Activated CD4-positive, alpha-beta T cell treated with anti-CD3 and anti-CD28 coated beads, Interleukin-2, amount 50 U/mL, for 4 hours (primary cell): ENCODE measurements at regions not wholly inside any gene's neighbourhood (a gene's known extent, or its start where the extent isn't known, plus 50 kb on each side); places are given as distances from the start of the nearest gene placed in this dataset.
"Not testable (repeated sequence)": the region's sequence is repeated elsewhere in the genome, so short reads cannot be mapped to it uniquely, and the experiment has no call there.

ENCODE experiments used
- DNase-seq, 2 experiments: peaks; one replicate each; pipeline ENCODE4 v3.0.0-alpha.2; 2020

DNA sequence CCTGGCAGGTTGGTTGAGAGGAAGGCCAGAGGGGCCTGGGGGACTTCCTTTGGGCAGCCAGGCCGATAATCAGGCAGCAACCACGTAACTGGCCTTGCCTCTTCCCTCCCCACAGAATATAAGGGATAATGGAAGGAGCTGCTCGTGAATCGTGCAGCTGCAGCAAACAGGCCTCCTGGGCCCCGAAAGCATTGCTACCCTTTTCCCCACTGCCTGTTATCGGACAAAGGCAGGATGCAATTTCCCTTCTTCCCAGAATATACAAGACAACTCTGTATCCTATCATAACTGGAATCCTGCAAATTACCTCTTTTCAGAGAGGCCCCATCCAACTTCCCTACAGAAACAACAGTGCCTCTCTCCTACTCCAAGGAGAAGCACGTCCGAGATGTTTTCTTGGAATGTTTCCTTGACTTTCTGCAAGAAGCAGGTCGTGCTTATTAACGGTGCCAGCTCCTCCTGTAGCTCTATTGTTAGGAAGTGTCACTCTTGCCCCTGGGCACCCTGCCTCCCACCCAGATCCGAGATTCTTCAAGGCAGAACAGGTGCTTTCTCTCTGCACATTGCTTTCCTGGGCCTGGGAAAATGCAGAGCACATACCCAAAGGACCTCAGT, 106.0 kb upstream of the TIAM1 start:
- DNase-seq: no peak

DNA sequence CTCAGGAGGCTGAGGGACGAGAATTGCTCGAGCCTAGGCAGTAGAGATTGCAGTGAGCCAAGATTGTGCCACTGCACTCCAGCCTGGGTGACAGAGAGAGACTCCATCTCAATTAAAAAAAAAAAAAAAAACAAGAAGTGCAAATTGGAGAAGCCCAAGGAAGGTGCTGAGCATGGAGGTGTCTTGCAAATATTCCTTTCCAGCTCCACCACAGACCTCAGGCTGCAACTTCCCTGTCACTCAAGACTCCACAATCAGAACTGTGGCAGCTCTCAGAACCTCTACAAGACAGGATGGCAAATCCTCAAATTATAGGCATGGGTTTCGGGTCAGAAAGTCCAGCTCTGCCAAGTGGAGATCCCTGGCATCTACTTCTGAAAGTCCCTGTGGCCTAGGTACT, 104.4 kb upstream of the TIAM1 start:
- no peak for DNase-seq

DNA sequence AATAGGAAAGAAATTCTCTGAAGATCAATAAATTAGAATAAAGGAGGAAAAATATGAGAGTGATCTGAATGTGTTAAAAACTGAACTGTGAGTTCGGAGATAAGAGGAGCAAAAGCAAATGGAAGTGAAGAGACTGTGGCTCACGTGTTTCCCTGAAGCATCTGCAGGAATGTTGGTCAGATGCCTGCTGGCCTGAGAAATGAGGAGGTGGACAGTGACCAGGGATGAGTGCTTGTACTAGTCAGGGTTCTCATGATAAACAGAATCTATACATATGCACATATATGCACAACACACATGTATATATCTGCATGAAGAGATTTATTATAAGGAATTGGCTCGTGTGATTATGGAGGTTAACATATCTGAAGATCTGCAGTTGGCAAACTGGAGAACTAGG, 103.4 kb upstream of the TIAM1 start:
- no peak for DNase-seq

DNA sequence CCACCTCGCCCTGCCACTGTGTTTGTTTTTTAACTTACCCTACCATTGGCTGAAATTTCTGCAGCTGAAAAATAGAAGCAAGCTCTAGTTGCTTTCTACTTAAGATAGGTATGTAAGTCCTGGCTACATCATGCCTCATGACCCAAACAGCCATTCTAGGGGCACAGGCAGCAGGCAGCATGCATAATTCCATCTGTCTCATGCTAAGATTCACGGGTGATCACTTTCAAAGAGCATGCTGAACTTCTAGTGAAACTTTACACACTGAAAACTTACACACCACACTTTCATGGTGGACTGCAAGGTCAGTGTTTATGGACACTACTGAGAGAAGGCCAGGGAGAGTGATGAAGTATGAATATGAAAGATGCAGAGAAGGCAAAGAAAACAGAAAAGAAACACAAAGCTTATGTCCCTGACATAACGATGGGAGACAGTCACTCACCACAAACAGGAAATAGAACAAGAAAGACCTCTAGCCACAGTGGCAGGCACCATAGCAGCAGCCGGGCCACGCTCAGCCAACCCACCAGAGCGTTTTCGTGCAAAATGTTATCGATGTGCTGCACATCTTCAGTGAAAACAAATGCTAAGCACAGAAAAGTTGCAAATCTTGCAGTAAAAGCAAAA, 102.3 kb upstream of the TIAM1 start:
- peak; percentile 6 to 21 for DNase-seq

DNA sequence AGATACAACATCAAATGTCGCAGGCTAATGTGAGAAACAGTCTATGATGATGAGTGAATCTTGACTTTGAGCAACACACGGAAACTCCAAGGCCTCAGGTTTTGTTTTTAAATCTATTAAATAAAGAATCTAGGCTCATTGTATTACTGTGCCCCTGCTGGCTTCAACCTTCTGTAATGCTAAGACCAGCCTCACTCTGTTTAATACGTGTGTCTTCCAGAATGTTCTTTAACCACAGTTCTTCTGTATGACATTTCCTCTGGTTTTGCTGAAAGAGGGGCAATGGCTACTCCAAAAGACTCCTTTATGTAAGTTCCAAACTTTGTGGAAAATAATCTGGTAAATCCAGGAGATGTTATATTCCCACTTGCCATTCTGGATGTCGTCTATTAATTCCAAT, 101.1 kb upstream of the TIAM1 start:
- no peak for DNase-seq

DNA sequence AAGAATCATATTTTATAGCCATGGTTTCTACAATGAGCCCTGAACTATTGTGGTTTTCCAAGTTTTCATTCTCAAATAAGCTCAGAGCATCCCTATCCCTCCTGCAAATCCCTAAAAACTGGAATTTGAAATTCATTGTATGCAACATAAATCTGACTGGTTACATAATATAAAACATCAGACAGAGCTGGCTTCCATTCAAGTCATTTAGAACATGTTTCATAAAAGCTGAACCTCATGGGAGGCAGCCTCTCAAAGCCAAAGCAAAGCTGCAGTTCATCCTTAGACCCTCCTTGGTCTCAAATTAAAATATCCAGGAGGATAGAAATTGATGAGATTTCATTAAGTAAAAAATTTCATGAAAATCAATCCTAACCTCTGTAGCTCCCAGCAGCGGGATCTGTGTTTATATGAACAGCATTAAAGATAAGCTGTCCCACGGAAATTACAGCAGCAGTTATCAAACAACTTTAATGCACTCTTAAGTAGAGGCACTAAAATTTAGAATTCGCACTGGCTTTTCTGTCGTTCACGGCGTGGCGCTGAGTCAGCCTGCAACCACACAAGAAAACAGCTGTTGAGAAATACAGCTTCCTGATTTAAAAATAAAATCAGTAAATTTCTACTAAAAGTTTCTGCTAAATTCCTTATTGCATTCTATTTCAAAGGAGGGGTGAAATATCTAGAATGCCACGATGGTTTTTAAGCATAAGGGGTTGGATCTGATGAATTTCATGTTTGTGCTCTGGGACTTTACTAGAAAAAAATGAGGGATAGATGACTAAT, 99.9 kb upstream of the TIAM1 start:
- no peak for DNase-seq

DNA sequence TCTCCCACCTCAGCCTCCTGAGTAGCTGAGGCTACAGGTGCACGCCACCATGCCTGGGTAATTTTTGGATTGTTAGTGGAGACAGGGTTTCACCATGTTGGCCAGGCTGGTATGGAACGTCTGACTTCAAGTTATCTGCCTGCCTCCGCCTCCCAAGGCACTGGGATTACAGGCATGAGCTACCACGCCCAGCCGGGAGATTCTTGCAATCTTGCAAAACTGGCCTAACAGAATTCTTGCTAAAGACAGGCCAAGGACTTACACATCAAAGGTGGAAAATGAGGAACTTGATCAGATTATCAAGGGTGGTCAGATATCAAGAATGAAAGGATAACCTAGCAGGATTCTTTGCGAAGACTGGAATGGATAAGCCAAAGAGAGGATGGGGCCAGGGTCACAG, 98.3 kb upstream of the TIAM1 start:
- DNase-seq: no peak

DNA sequence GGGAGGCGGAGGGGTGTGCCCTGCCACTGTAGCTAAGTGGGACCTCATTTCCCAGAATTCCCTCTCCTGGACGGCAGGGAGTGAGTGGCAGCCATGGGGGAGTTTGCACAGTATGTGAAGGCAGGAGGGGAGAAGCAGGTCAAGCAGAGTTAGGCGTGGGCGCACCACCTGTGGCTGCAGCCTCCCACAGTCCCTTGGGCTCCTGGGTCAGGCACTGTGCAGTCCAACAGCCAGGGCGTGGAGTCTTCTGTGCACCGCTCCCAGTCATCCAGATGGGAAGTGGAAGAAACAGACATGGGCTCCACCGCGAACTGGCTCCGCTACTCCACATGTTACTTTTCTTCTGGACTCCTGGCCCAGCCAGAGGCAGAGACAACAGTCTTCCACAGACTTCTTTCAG, 85.4 kb upstream of the TIAM1 start:
- DNase-seq: no peak

DNA sequence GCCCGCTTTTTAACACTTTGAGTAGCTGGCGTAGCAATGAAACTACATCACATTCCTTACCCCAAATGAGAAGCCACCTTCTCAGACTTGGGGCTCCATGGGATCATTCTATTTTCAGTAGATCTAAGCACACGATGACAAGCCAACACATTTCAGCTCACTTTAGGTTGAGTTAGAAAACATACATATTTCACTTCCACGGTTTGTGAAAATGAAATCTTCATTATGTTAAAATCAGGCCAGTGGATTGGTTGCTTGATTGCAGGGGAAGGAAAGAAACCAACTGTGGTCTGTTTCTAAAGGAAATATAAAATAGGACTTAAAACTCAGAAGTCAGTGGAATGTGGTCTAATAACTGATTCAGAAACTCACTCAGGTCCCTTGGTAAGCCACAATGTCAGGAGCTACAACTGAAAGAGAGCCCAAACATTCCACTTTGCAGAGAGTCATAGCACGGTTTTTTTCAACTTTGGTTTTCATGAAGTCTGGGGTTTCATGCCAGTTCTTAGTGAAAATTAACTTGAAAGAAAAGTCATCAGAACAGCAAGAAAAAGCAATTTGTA, 82.3 kb upstream of the TIAM1 start:
- DNase-seq: no peak

DNA sequence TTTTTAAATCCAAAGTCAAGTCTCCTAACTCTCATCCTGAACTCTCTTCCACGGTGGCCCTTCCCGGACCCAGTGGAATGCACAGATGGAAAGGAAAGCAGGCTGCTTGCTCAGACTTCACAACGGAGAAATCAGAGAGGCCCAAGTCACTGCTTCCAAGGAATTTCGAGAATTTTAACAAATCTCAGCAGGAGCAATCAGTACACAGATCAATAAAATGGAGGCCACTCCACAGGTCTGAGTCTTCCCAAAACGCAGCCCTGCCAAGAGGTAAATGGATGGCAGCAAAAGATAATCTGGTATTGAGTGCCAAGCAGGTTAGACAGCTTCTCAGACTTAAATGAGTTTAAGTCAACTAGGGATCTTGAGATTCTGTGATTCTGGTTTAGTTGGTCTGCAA, 81.1 kb upstream of the TIAM1 start:
- DNase-seq: no peak

DNA sequence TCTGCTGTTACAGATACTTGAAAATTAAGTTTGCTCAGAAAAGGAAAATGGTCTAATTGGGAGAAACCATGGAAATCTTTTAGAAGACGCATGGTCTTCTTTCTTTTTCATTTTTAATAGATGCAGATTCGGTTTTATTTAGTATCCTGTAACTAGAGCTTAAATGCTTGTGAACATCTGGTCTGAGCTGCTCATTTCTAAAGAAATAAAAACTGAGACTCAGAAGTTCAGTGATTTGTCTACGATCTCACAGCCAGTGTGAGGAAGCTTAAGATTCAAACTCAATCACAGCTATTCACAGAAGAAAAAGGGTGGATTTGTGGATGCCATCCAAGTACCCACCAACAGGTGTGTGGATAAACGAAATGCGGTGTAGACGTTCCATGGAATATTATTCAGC, 80.0 kb upstream of the TIAM1 start:
- no peak for DNase-seq

DNA sequence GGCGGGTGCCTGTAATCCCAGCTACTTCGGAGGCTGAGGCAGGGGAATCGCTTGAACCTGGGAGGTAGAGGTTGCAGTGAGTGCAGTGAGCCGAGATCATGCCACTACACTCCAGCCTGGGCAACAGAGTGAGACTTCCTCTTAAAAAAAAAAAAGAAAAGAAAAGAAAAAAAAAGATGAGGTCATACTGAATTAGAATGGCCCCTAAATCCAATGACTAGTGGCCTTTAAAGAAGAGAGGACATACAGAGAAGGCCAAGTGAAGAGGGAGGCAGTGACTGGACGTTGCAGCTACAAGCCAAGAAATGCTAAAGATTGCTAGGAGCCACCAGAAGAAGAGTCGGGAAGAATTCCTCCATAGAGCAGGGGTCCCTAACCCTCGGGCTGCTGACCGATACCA, 76.9 kb upstream of the TIAM1 start:
- no peak for DNase-seq

DNA sequence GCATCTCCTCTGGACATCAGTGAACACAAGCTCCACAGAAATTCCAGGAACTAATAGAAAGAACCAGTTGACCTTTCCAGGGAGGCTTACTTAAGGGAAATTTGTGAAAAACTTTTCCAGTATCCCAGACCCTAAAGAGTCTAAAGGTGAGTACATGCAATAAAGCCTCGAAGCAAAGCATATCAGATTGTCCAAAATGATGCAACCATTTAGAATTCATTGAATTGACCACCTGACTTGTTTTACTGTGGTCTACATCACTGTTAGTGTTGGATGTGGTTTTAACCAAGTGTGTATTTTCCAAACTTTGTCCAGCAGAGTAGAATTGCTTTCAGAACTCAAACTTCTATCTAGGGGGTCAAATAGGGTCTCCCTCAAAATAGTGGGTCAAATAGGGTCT, 76.3 kb upstream of the TIAM1 start:
- no peak for DNase-seq

DNA sequence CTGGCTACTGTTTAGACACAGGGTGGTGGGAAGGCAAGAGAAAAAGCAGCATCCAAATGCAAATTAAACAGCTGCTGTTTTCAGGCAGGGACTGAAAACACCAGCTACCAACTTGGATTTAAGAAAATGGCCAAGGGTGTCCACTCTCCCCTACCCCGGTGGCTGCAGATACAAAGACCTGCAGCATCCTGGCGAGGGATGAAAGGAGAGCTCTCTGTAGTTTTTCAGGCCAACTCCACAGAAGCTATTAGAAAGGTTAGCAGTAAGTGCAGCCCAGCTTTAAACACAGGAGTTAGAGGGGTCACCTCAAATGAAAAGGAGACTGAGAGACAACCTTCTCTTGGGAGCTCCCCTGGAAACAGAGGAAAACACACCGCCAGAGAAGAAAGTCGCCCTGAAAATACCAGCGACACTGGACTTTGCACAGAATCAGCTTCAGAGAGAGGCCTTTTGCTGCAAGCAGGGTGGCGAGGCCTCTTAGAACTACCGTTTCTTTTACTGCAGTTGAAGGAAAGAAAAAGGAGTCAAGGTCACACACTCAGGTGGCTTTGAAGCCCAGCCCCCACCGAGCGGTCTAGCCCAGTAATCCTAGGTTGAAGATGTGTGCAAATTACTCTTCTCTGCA, 74.4 kb upstream of the TIAM1 start:
- DNase-seq: no peak

DNA sequence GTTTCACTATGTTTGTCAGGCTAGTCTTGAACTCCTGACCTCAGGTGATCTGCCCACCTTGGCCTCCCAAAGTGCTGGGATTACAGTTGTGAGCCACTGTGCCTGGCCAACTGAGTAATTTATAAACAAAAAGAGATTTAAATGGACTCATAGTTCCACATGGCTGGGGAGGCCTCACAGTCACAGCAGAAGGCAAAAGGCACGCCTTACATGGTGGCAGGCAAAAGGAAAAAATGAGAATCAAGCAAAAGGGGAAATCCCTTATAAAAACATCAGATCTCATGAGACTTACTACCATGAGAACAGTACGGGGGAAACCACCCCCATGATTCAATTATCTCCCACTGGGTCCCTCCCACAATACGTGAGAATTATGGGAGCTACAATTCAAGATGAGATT, 73.2 kb upstream of the TIAM1 start:
- not testable (repeated sequence) for DNase-seq

DNA sequence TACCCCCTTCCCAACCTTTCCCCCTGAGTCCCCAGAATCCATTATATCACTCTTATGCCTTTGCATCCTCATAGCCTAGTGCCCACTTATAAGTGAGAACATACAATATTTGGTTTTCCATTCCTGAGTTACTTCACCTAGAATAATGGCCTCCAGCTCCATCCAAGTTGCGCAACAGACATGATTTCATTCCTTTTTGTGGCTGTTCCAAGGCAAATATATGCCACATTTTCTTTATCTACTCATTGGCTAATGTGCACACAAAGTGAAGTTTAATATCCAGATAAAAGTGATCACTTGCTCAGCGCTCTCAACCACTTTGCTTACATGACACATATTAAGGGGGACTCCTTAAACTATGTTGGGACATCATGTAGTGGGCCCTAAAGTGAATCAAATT, 72.4 kb upstream of the TIAM1 start:
- DNase-seq: no peak

DNA sequence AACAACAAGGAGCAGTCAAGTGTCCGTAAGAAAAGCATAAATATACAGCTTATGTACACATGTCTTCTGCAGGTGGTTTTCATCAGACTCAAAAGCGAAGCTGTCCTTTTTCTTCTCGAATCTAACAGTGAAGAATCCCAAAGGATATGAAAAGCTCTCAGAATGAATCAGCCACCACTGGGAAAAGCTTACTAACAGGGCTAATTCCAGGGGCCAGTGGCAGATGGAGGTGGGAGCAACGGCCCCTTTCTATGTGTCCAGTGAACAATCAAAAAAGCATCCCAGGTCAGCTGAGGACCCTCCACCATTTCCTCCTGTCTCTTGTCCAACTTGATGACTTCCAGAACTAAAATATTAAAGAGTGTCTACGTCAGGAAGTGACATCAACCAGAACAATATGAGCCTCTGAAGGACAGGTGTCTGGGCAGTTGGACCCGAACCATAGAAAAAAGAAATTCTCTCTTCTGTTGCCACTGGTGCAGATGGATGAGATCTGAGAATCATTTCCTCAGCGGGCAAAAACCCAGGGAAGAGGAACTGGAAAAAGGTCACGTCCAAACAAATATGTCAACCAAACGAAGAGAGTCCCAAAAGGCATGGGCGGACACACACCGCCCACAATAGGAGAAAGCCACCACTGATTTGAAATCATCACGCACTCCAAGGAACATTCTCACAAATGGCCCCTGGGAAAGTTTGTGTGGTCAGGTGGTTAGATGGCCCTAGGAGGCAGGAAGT, 70.4 kb upstream of the TIAM1 start:
- DNase-seq: no peak

DNA sequence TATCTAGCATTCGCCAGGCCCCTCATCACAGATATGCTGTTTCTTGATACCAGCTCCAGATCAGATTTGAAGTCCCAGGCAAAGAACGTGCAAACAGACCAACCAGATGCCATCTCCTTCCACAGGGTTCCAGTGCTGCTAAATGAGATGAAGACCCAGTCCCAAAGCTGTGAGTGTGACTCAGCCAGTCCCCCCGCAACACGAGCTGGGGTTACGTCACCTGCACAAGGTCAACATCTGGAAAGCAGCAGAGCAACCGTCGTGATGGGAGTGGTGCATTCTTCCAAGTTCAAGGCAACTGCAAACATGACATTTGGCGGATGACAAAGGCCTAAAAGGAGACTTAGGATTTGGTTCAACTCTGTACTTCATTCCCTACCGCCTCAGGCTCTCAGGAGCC, 69.6 kb upstream of the TIAM1 start:
- no peak for DNase-seq

DNA sequence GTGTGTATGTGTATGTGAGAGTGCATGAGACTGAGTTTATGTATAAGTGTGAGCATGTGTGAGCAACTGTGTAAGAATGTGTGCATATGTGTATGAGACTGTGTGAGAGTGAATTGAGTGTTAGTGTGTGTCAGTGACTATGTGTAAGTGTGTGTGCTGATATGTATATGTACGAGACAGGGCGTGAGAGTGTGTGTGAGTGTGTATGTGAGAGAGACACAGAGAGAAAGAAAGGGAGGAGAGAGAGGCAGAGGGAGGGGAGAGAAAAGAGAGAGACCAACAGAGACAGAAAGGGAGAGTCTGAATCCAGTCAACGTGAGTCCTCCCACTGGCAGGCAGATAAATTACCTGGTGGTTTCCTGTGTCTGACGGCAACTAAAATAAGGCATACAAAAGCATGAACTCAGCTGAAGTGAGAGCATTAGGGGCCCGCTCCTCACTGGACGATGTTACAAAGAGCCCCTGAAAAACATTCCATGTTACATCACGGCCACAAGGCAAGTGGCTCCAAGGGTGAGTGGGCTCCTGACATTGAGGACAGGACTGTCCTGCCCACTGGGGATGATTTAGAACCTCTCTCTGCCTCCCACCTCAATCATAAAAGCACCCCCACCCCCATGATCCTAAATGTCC, 66.6 kb upstream of the TIAM1 start:
- DNase-seq: peak in 1 of 2 experiments; percentile 10

DNA sequence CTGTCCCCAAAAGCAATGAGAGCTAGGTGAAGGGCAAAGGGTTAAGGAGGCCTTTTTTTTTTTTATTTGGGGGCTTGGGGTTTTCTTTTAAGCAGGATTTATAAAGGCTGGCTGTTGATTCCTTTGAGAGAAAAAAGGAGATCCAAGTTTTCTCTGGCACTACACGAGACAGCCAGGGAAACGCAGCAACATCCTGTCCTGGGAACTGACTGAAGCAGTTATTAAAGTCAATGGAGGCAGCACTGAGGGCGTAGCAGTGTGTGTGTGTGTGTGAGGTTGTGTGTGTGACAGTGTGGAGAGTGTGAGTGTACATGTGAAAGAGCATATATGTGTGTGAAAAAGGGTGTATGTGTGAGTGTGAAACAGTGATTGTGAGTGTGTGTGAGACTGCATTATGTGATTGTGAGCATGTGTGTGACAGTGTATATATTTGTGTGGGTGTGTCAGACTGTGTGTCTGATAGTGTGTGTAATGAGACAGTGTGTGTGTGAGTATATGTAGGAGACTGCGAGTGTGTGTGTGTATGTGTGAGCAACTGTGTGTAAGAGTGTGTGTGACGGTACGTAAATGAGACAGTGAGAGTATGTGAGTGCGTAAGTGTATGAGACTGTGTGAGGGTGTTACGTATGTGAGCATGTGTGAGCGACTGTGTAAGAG, 65.9 kb upstream of the TIAM1 start:
- DNase-seq: no peak

DNA sequence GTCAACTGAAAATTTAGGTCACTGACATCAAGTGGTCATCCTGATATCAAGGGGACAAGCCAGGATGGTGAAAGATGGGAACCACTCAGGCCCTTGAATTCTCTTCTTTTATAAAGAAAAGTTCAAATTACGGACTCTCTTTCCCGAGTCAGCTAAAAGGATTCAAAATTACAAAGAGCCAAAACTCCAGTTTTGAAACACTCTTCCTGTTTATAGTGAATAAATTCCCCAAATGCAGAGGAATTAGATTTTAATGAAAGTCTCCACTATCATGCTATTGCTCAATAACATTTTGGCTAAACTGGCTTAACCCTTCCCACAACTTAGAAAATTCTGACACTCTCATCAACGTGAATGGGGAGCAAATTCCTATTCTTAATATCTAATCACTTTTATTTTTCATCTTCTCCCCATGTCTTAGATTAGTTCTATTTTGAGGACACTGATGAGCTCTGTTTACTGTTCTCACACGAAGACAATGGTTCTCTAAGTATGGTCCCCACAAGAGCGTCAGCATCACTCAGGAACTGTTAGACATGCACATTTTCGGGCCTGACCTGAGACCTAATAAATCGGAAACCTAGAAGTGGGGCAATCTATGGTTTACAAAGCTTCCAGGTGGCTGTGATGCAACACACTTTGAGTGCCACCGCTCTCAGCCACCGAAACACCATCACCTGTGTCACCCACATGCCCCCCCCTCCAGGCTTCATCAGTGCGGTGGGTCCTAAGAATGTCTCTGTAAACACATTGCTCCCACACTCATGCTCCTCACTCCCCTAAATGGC, 64.4 kb upstream of the TIAM1 start:
- DNase-seq: no peak
